Liver (tissue), 8 donors: ENCODE measurements at regions not wholly inside any gene's neighbourhood (a gene's known extent, or its start where the extent isn't known, plus 50 kb on each side); places are given as distances from the start of the nearest gene placed in this dataset.
A peak's percentile ranks its signal among the peaks of the same experiment; 100 is the strongest.

ENCODE experiments used
- DNase-seq: peaks from one replicate; pipeline ENCODE4 v3.0.0-alpha.2; 2017; ENCODE audit warnings: low spot score
- H3K27ac ChIP-seq, 2 donors: one replicate each; pipeline ENCODE4 v1.7.0; 2013; ENCODE audit warnings: inconsistent platforms in 2 of 2, low read length in 2 of 2, control low read depth in 1 of 2, low read depth in 1 of 2, mild to moderate bottlenecking in 1 of 2
- H3K27me3 ChIP-seq, 4 donors: one replicate each; pipeline versions ENCODE4 v1.6.1 to v1.7.0; 2013; ENCODE audit warnings: low read length in 3 of 4, inconsistent platforms in 1 of 4, mild to moderate bottlenecking in 1 of 4, moderate library complexity in 1 of 4; ENCODE audit not compliant: control insufficient read depth in 4 of 4, insufficient read depth in 4 of 4
- H3K36me3 ChIP-seq, 4 donors: one replicate each; pipeline versions ENCODE4 v1.6.1 to v1.7.0; 2013; ENCODE audit warnings: low read length in 3 of 4, mild to moderate bottlenecking in 3 of 4, low read depth in 1 of 4, moderate library complexity in 1 of 4; ENCODE audit not compliant: control insufficient read depth in 4 of 4, insufficient read depth in 3 of 4
- H3K4me1 ChIP-seq, 4 donors: one replicate each; pipeline versions ENCODE4 v1.6.1 to v1.7.0; 2013; ENCODE audit warnings: low read length in 3 of 4, mild to moderate bottlenecking in 3 of 4, moderate library complexity in 1 of 4; ENCODE audit not compliant: control insufficient read depth in 4 of 4, insufficient read depth in 4 of 4
- H3K4me3 ChIP-seq, 3 donors: one replicate each; pipeline versions ENCODE4 v1.6.1 to v1.7.0; 2013; ENCODE audit warnings: low read length in 3 of 3, control low read depth in 1 of 3, low read depth in 1 of 3, mild to moderate bottlenecking in 1 of 3
- H3K9ac ChIP-seq, 2 donors: one replicate each; pipeline ENCODE4 v1.7.0; 2013; ENCODE audit warnings: low read length in 2 of 2, mild to moderate bottlenecking in 2 of 2, moderate library complexity in 2 of 2, control low read depth in 1 of 2, low read depth in 1 of 2
- H3K9me3 ChIP-seq, 4 donors: one replicate each; pipeline versions ENCODE4 v1.6.1 to v1.7.0; 2013; ENCODE audit warnings: low read length in 3 of 4; ENCODE audit not compliant: control insufficient read depth in 4 of 4
- ATF3 ChIP-seq: IDR thresholded peaks from 2 replicates; pipeline ENCODE4 v1.6.1; 2016; ENCODE audit warnings: antibody characterized with exemption
- CTCF ChIP-seq: fragments of 150-350 bp; IDR thresholded peaks from 2 replicates; pipeline ENCODE4 v1.5.1; 2017; ENCODE audit warnings: improper control_type of control experiment, low read depth, low read length; ENCODE audit not compliant: missing input control
- EGR1 ChIP-seq, 2 donors: IDR thresholded peaks; 2 replicates each; pipeline ENCODE4 v1.6.1; 2016 to 2018; ENCODE audit warnings: antibody characterized with exemption in 2 of 2, low read depth in 2 of 2
- FOXA1 ChIP-seq: IDR thresholded peaks from 2 replicates; pipeline ENCODE4 v1.6.1; 2016; ENCODE audit warnings: antibody characterized with exemption
- GABPA ChIP-seq, 2 donors: IDR thresholded peaks in 1 of 2; conservative IDR thresholded peaks in 1 of 2; 2 replicates each; pipeline ENCODE4 v1.6.1; 2016; ENCODE audit warnings: antibody characterized with exemption in 2 of 2, mild to moderate bottlenecking in 1 of 2, moderate library complexity in 1 of 2
- HNF4A ChIP-seq, 2 donors: conservative IDR thresholded peaks; 2 replicates each; pipeline ENCODE4 v1.6.1; 2016; ENCODE audit warnings: antibody characterized with exemption in 2 of 2, mild to moderate bottlenecking in 2 of 2
- HNF4G ChIP-seq: IDR thresholded peaks from 2 replicates; pipeline ENCODE4 v1.6.1; 2016; ENCODE audit warnings: antibody characterized with exemption
- JUND ChIP-seq, 2 donors: IDR thresholded peaks; 2 replicates each; pipeline ENCODE4 v1.6.1; 2016; ENCODE audit warnings: antibody characterized with exemption in 2 of 2
- MAX ChIP-seq: IDR thresholded peaks from 2 replicates; pipeline ENCODE4 v1.6.1; 2016; ENCODE audit warnings: antibody characterized with exemption
- RAD21 ChIP-seq, 2 donors: IDR thresholded peaks; 2 replicates each; pipeline ENCODE4 v1.6.1; 2016; ENCODE audit warnings: antibody characterized with exemption in 2 of 2, mild to moderate bottlenecking in 2 of 2
- REST ChIP-seq: IDR thresholded peaks from 2 replicates; pipeline ENCODE4 v1.6.1; 2016; ENCODE audit warnings: antibody characterized with exemption, mild to moderate bottlenecking
- RXRA ChIP-seq, 2 donors: IDR thresholded peaks; 2 replicates each; pipeline ENCODE4 v1.6.1; 2017 to 2018; ENCODE audit warnings: antibody characterized with exemption in 2 of 2, mild to moderate bottlenecking in 1 of 2
- ZBTB33 ChIP-seq: IDR thresholded peaks from 2 replicates; pipeline ENCODE4 v1.6.1; 2016; ENCODE audit warnings: antibody characterized with exemption
- WGBS: extraction: QIAGEN DNeasy Blood & Tissue Kit; methylation state at CpG from one replicate; pipeline ENCODE4 v1.1.7; 2013; 5-methylcytosine and 5-hydroxymethylcytosine counted together
- donor health status: healthy.
- donor health status: healthy.
- donor health status: healthy.
- donor health status: healthy.
- donor health status: healthy.

- Histone ChIP-seq H3K4me3 (no peak overlapping the region), H3K27ac (peak overlapping the region; percentile 37 to 92), H3K36me3 (no peaks in the 10 kb centered on the region), H3K9ac (peak overlapping the region in 1 of 2 donors; percentile 1), H3K9me3 (no peaks in the 10 kb centered on the region), H3K27me3 (no peaks in the 10 kb centered on the region), H3K4me1 (peaks cover 10 to 38% (median 36%) of the 10 kb centered on the region in 4 donors)
- 73% methylated on average over 8 of the region's 8 CpGs for WGBS
- no peak for DNase-seq
- TF ChIP-seq CTCF, result peak; percentile 30
- TF ChIP-seq MAX, result no peak
- peak; percentile 43 to 68 for TF ChIP-seq RAD21 (IDR thresholded peaks at IDR 0.05)
- no peak for TF ChIP-seq EGR1 (IDR thresholded peaks at IDR 0.05; ENCODE audit: low read depth in 2 of 2)
- no peak for TF ChIP-seq RXRA (IDR thresholded peaks at IDR 0.05)
- no peak for TF ChIP-seq GABPA (IDR thresholded peaks at IDR 0.05 in 1 of 2, conservative IDR thresholded peaks at IDR 0.05 in 1 of 2)
- TF ChIP-seq JUND (IDR thresholded peaks at IDR 0.05), result no peak
- TF ChIP-seq FOXA1, result no peak
- no peak for TF ChIP-seq ZBTB33
- no peak for TF ChIP-seq HNF4A (conservative IDR thresholded peaks at IDR 0.05)
- TF ChIP-seq HNF4G, result no peak
Observed at GRCh38 chr12:92574051-92574783, 128.6 kb upstream of the PLEKHG7 start.

- no peaks in the 10 kb centered on the region for H3K9me3 ChIP-seq
- no peak for DNase-seq
- no peak overlapping the region for H3K4me3 ChIP-seq
- H3K9ac ChIP-seq, result no peak overlapping the region
- no peaks in the 10 kb centered on the region for H3K36me3 ChIP-seq
- peaks cover 12 to 49% (median 39%) of the 10 kb centered on the region in 4 donors for H3K4me1 ChIP-seq
- 89% methylated on average over 4 of the region's 4 CpGs for WGBS
- TF ChIP-seq EGR1 (IDR thresholded peaks at IDR 0.05; ENCODE audit: low read depth in 2 of 2) (no peak), FOXA1 (no peak), RAD21 (IDR thresholded peaks at IDR 0.05) (no peak), REST (no peak), ATF3 (no peak), RXRA (IDR thresholded peaks at IDR 0.05) (no peak), HNF4G (no peak)
- H3K27ac ChIP-seq, result no peak overlapping the region
- H3K27me3 ChIP-seq, result no peaks in the 10 kb centered on the region
Observed at GRCh38 chr12:92573104-92573503, 129.7 kb upstream of the PLEKHG7 start.
